ENCODE measurements at regions not wholly inside any gene's neighbourhood (a gene's known extent, or its start where the extent isn't known, plus 50 kb on each side); places are given as distances from the start of the nearest gene placed in this dataset.
"Not testable (repeated sequence)": the region's sequence is repeated elsewhere in the genome, so short reads cannot be mapped to it uniquely, and the experiment has no call there.

DNA sequence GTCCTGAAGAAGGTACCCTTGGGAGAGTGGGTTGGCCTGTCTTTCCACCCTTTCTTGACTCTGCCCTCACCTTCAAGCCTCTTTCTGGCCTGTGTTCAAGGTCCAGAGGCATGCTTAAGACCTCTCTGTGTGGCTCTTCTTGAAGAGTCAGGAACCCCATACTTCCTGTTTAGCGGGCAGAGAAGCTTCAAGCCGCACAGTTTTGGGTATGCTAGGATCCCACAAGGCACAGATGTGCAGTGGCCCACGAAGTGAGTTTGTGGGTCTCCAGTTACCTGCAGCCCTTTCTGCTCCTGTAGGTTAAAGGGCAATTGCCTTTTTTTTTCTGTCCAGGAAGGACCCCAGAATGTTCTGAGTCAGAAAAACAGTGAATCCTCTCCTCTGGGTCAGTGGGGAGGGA is 87.4 kb upstream of the FCGR1A start:
- not testable (repeated sequence) for TF ChIP-seq POLR2A (IDR thresholded peaks at IDR 0.05)
- TF ChIP-seq, protein P1, sequence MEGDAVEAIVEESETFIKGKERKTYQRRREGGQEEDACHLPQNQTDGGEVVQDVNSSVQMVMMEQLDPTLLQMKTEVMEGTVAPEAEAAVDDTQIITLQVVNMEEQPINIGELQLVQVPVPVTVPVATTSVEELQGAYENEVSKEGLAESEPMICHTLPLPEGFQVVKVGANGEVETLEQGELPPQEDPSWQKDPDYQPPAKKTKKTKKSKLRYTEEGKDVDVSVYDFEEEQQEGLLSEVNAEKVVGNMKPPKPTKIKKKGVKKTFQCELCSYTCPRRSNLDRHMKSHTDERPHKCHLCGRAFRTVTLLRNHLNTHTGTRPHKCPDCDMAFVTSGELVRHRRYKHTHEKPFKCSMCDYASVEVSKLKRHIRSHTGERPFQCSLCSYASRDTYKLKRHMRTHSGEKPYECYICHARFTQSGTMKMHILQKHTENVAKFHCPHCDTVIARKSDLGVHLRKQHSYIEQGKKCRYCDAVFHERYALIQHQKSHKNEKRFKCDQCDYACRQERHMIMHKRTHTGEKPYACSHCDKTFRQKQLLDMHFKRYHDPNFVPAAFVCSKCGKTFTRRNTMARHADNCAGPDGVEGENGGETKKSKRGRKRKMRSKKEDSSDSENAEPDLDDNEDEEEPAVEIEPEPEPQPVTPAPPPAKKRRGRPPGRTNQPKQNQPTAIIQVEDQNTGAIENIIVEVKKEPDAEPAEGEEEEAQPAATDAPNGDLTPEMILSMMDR (IDR thresholded peaks at IDR 0.05): not testable (repeated sequence)

Data from adrenal gland (tissue), 5 donors.